ENCODE measurements at regions not wholly inside any gene's neighbourhood (a gene's known extent, or its start where the extent isn't known, plus 50 kb on each side); places are given as distances from the start of the nearest gene placed in this dataset.

DNA sequence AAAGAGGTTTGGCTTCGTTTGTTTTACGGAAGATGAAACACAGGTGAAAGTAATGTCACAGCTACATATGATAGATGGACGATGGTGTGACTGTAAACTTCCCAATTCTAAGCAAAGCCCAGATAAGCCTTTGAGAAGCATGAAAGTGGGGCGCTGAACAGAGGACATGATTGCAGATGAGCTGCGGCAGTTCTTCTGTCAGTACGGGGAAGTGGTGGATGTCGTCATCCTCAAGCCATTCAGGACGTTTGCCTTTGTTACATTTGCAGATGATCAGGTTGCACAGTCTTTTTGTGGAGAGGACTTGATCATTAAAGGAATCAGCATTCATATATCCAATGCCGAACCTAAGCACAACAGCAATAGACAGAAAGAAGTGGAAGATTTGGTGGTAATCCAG is 111.5 kb upstream of the DIAPH3 start:
- no peak for TF ChIP-seq CTCF (IDR thresholded peaks at IDR 0.05; ENCODE audit: low read length)
- TF ChIP-seq EZH2phosphoT487 (IDR thresholded peaks at IDR 0.05; ENCODE audit: low read length) = no peak
- TF ChIP-seq EZH2 (optimal IDR thresholded peaks at IDR 0.05; ENCODE audit: low read depth, low read length) = no peak

Measured in MM.1S (cell line).